AG09319 (cell line): ENCODE measurements at regions not wholly inside any gene's neighbourhood (a gene's known extent, or its start where the extent isn't known, plus 50 kb on each side); places are given as distances from the start of the nearest gene placed in this dataset.

Experiments used
- DNase-seq: peaks from one replicate; pipeline ENCODE4 v3.0.0-alpha.2; 2010; ENCODE audit warnings: low read depth; ENCODE audit errors: extremely low read depth
- TF ChIP-seq, protein P1 (sequence below): IDR thresholded peaks from 2 replicates; pipeline ENCODE4 v1.5.1; 2011; ENCODE audit warnings: low read depth, mild to moderate bottlenecking, inconsistent platforms, low read length, moderate library complexity

GRCh38 chr12:92650228-92650822 is 52.5 kb upstream of the PLEKHG7 start:
- DNase-seq, result no peak

DNA sequence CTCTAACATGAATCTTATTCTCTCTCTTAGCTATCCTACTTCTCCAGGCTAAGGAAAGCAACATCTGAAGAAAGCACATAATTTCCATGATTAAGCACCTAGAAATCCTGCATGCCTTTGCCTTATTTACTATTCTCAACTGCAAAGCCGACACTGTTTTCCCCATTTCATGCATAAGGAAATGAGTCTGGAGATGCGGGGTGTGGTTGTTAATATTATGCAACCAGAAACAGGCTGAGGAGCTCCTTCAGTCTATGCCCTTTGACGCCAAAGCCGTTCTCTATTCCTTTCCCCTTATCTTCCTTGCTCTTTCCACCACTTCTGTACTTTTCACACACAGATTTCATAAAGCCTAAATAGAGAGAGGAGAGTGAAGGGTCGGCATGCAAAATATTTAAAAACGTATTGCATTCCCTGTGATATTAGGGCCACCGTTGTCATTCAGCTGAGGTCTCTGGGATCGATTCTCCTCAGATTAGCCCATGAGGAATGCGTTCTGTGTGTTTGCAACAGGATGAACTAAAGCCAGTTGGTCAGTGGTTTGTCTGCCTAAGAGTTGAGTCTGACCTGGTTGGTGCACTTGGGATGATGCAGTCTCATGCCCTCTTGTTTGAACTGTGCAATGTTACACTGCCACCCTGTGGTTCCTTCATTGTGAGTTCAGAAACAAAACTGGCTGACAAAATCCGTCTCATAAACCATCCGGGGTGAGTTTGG is 53.1 kb upstream of the PLEKHG7 start:
- TF ChIP-seq, protein P1, sequence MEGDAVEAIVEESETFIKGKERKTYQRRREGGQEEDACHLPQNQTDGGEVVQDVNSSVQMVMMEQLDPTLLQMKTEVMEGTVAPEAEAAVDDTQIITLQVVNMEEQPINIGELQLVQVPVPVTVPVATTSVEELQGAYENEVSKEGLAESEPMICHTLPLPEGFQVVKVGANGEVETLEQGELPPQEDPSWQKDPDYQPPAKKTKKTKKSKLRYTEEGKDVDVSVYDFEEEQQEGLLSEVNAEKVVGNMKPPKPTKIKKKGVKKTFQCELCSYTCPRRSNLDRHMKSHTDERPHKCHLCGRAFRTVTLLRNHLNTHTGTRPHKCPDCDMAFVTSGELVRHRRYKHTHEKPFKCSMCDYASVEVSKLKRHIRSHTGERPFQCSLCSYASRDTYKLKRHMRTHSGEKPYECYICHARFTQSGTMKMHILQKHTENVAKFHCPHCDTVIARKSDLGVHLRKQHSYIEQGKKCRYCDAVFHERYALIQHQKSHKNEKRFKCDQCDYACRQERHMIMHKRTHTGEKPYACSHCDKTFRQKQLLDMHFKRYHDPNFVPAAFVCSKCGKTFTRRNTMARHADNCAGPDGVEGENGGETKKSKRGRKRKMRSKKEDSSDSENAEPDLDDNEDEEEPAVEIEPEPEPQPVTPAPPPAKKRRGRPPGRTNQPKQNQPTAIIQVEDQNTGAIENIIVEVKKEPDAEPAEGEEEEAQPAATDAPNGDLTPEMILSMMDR, result peak; percentile 77
- peak; percentile 73 for DNase-seq

More at GRCh38 chr12:92650228-92650822, 52.5 kb upstream of the PLEKHG7 start:
- TF ChIP-seq, protein P1, result no peak

- DNase-seq, result no peak
- TF ChIP-seq, protein P1, result no peak
Measured at GRCh38 chr12:92648242-92649031, 54.4 kb upstream of the PLEKHG7 start.

DNA sequence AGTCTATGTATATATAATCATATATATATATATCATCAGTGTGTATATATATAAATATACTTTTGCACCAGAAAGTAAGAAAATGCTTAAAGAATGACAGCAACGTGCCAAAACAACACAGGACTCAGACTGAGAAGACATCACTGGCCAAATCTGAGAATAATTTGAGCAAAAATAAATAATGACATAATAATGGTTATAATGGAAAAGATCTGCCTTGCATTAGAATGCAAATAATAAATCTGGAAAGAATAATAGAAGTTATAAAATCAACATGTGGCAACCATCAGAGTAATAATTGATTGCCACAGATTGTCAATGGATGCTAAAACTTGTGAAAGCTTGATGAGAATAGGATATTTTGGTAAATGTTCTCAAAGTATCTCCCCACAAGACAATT is 61.5 kb upstream of the PLEKHG7 start:
- DNase-seq, result no peak
- TF ChIP-seq, protein P1, result no peak

- no peak for DNase-seq
- TF ChIP-seq, protein P1, result no peak
Measured at GRCh38 chr12:92640691-92641090, 62.1 kb upstream of the PLEKHG7 start.

- no peak for DNase-seq
Measured at GRCh38 chr12:92639017-92639416, 63.8 kb upstream of the PLEKHG7 start.

More at GRCh38 chr12:92639017-92639416, 63.8 kb upstream of the PLEKHG7 start:
- TF ChIP-seq, protein P1, result no peak
